DMS53 treated with DMSO at 0.1 percent for 48 hours (cell line): ENCODE measurements at regions not wholly inside any gene's neighbourhood (a gene's known extent, or its start where the extent isn't known, plus 50 kb on each side); places are given as distances from the start of the nearest gene placed in this dataset.

Experiments
- DNase-seq: peaks from one replicate; lab custom pipeline; 2025; ENCODE audit not compliant: unreplicated experiment; lab: John Stamatoyannopoulos, UW

DNA sequence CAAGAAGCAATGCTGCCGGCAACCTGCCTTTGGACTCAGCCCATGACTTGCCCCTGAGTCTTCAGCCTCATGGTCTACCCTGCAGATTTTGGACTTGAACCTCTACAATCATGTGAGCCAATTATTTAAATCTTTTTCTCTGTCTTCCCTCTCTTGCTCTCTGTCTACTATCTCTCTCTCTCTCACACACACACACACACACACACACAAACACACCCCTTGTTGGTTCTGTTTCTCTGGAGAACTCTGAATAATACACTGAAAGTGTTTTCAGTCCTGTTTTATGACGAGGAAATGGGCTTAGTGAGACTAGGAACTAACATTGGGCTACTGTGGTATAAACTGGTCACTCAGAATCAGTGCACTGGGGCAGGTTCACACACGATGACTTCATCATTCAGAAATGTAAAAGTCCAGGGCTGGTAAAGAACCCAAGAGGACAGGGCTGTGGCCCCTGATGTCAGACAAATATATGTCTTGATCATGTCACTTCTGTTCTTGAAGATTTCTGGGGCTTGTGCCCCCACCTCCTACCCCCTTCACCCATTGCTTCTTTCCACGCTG lies 266.1 kb upstream of the SIX2 start:
- DNase-seq = peak; percentile 66

- DNase-seq = peak; percentile 97
Measured at GRCh38 chr2:45274250-45274926, 265.1 kb upstream of the SIX2 start.

- peak; percentile 92 for DNase-seq
Measured at GRCh38 chr2:45273412-45274249, 264.4 kb upstream of the SIX2 start.

DNA sequence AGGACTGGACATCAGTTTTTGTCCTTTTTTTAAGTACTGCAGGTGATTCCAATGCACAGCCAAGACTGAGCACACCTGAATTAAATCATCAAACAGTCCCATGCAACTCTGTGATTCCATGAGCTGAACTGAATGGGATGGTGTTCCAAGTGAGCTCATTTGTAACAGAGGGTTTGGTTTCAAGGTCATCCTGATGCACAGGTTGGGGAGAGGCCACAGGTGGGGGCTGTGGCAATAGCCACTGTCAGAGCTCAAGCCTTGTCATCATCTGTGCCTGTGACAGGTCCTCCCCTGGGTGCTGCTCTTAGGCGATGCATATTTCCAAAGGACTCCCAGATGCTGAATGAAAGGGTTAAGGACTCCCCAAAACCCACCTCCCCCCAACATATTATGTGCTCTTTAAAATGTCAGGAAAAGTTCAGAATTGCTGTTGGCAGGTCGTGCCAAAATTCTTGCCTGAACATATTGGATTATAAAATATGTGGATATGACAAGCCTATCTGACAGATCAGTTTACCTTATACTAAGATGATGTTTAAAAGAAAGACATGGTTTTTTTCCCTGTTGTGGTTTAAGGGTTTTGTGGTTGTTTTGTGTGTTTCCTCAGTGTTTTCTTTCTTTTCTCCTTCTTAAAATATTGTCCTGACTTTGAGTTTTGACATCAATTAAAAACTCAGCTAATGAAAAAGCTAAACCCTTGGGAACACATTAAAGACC lies 263.5 kb upstream of the SIX2 start:
- peak; percentile 18 for DNase-seq

DNA sequence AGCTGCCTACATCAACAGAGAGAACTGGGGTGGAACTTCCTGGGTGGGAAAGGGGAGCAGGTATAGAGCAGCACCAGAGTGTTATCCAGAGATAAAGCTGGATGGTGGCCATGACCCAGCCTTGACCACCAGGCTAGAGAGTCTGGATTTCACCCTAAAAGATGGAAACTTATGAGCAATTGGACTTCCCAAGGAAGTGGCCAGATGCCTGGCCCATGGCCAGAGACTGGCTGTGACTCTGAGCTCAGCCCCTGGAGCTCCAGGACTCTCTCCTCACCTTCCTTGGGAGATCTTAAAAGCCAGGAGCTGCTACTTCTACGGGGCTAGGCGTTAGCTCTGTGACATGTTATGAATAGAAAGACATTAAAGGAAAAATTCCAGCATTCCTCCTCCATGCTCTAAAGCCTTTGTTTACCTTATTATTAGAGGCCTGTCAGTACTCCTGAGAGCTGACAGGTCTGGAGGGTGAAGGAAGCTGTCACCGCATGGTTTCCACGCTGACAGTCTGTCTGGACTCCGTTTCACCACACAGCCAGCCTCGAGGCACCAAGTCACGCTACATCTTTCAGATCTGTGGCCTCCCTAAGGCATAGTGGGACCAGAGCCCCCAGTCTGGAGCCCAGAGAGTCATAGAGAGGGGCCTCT lies 260.0 kb upstream of the SIX2 start:
- DNase-seq = peak; percentile 9

DNA sequence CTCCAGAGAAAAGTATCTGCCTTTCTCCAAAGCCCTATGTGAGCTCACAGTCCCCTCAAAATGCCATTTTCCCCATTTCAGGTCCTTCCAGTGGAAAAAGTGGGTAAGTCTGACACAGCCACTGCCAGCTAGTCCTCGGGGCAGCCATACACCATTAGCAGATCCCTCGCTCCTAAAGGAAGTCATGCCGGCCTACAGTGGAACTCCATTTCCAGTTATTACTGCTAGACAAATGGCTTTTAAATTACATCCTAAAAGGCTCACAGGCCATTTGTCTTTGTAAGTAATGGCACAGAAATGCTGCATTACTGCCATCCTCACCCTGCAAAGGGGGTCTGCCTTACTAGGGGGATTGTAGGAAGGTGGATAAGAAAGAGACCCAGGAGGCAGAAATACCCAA lies 259.4 kb upstream of the SIX2 start:
- DNase-seq = no peak

- peak; percentile 75 for DNase-seq
Measured at GRCh38 chr2:45267062-45267792, 258.0 kb upstream of the SIX2 start.

- no peak for DNase-seq
Measured at GRCh38 chr2:45265336-45265735, 256.1 kb upstream of the SIX2 start.

DNA sequence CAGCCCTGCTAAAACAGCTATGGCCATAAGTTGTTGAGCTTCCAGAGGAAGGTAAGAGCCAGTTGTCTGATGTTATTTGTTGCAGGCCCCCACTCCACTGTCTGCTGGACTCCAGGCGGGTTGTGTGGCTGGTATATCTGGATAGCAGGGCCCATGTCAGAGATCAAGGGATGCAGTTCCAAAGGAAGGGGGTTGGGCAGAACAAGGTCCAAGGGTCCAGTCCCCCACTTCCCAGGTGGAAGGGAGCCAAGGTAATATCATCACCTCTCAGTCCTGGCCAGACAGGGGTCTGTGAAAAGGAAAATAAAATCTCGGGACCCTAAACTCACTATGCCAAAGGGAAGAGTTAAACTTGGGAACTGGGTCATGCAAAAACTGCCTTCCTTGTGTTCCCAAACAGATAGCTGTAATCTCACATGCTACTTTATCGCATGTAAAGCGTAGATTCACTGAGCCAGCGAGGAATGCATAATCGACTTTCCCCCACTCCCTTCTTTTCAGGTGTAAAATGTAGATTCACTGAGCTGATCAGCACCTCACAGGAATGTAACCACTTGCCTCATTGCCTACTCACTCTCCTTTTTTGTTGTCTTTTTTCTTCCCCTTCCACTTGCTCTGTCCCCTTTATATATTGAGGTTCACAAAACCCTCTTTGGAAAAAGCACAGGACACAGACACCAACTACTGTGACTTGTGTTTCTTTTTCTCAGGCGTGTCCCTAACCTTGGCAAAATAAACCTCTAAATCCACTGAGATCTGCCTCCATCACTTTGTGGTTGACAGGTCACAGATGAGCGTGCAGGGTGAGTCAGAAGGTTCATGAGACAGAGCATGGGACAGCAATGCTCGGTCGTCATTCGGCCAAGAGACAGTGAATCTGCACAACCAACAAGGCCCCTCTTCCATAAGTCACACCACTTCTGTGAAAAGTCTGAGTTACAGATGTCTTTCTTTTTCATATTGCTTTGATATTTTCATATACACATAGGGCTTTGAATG lies 255.3 kb upstream of the SIX2 start:
- DNase-seq = no peak

GRCh38 chr2:45263147-45263546 lies 253.9 kb upstream of the SIX2 start:
- no peak for DNase-seq

DNA sequence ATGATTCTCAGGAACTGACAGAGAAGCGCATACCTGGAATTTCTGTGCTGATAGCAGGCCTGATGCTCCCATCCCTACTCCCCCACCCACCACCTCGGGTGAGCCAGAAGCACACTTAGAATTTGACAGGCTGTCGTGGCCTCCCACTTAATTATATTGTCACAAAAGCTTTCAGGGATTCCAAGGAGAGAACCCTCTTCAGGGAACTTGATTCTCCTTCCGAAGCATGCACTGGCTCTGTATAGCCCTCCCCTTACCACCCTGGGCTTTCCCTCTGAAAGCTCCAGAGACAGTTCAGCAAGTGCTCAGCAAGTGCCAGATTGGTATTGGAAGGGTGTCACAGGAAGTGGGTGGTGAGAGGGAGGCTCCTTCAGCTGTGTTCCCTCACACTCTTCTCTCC lies 252.5 kb upstream of the SIX2 start:
- no peak for DNase-seq

GRCh38 chr2:45260946-45261345 lies 251.7 kb upstream of the SIX2 start:
- no peak for DNase-seq

GRCh38 chr2:45259547-45260160 lies 250.4 kb upstream of the SIX2 start:
- peak; percentile 22 for DNase-seq

GRCh38 chr2:45259138-45259537 lies 249.9 kb upstream of the SIX2 start:
- DNase-seq = peak; percentile 98

DNA sequence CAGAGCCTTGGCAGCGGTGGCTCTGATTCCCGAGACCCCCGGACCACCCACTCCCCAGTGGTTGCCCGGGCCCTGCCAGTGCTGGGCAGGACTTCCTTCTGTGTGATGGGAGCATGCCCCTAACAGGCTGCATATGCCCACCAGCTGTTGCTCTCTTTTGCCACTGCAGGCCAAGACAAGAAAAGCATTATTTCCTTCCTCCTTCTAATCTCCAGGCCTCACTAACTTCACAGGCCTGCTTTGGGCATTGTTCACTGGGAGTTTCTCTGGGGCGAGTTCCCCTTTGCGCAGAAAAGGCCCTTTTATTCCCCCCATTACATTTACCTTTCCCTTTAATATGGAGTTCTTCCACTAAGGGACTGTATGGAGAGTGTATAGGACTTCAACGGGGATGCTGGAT lies 249.1 kb upstream of the SIX2 start:
- no peak for DNase-seq

DNA sequence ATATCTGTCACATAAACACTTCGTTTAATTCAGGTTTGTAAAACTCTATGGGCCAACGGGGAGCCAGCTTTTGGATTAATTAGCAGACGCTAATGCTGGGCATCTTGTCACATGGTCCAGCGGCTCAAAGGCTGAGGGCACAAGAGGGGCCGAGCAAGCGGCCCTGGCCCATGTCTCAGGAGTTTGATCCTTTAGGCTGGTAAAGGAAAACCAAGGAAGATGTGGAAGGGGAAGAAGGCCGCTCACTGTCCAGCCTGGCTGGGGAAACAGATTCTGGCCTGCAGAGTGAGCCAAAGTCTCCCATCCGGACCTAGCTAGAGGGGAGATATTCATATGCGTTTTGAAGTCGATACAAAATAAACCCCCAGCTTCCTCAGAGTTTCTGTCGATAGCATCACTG lies 248.6 kb upstream of the SIX2 start:
- no peak for DNase-seq

- DNase-seq = peak; percentile 89
Measured at GRCh38 chr2:45256867-45257641, 247.8 kb upstream of the SIX2 start.
